K562 (cell line): ENCODE measurements at regions not wholly inside any gene's neighbourhood (a gene's known extent, or its start where the extent isn't known, plus 50 kb on each side); places are given as distances from the start of the nearest gene placed in this dataset.
A peak's percentile ranks its signal among the peaks of the same experiment; 100 is the strongest.

Source experiments
- ARID1B ChIP-seq: fragments of 450-650 bp; IDR thresholded peaks from 2 replicates; pipeline ENCODE4 v1.6.1; 2016; ENCODE audit warnings: antibody characterized with exemption, mild to moderate bottlenecking, inconsistent platforms
- ARID3A ChIP-seq: IDR thresholded peaks from 2 replicates; pipeline ENCODE4 v1.6.1; 2012; ENCODE audit warnings: low read depth, low read length, improper control_type of control experiment, borderline replicate concordance
- CC2D1A ChIP-seq: fragments of 450-650 bp; IDR thresholded peaks from 2 replicates; pipeline ENCODE4 v1.6.1; 2017; ENCODE audit warnings: mild to moderate bottlenecking
- EGR1 ChIP-seq: fragments of 450-650 bp; conservative IDR thresholded peaks from 2 replicates; pipeline ENCODE4 v1.6.1; 2017; ENCODE audit warnings: mild to moderate bottlenecking
- EP300 ChIP-seq: IDR thresholded peaks from 2 replicates; pipeline ENCODE4 v1.6.1; 2012; ENCODE audit warnings: low read length, improper control_type of control experiment
- EP400 ChIP-seq: fragments of 450-650 bp; IDR thresholded peaks from 2 replicates; pipeline ENCODE4 v1.6.1; 2017; ENCODE audit warnings: antibody characterized with exemption, mild to moderate bottlenecking, moderate library complexity
- FOS ChIP-seq: IDR thresholded peaks from 3 replicates; pipeline ENCODE4 v1.6.1; 2011; ENCODE audit not compliant: insufficient read length; ENCODE audit errors: extremely low read depth
- FOXK1 ChIP-seq: sonication (generic); formaldehyde crosslinking; IDR thresholded peaks from 2 replicates; pipeline ENCODE4 v1.8.0; 2022; ENCODE audit warnings: missing genetic modification reagents, mild to moderate bottlenecking, borderline replicate concordance
- FOXM1 ChIP-seq, 2 experiments: fragments of 450-650 bp in 1 of 2; sonication (generic) in 1 of 2; formaldehyde crosslinking in 1 of 2; IDR thresholded peaks; 2 replicates each; pipeline versions ENCODE4 v1.6.1 to v1.9.0; 2017 to 2022; ENCODE audit warnings: low read depth in 2 of 2, mild to moderate bottlenecking in 2 of 2, missing genetic modification reagents in 1 of 2, moderate library complexity in 1 of 2
- HDAC2 ChIP-seq: fragments of 450-650 bp; IDR thresholded peaks from 2 replicates; pipeline ENCODE4 v1.6.1; 2016; ENCODE audit warnings: mild to moderate bottlenecking
- HNRNPL ChIP-seq: fragments of 200-400 bp; formaldehyde crosslinking; IDR thresholded peaks from 2 replicates; pipeline ENCODE4 v1.6.1; 2017; ENCODE audit warnings: low read depth, mild to moderate bottlenecking, low read length
- KAT8 ChIP-seq: fragments of 450-650 bp; IDR thresholded peaks from 2 replicates; pipeline ENCODE4 v1.6.1; 2016; ENCODE audit warnings: low read depth, mild to moderate bottlenecking
- MAFF ChIP-seq: IDR thresholded peaks from 2 replicates; pipeline ENCODE4 v1.6.1; 2012; ENCODE audit warnings: low read length, improper control_type of control experiment
- MXI1 ChIP-seq: IDR thresholded peaks from 2 replicates; pipeline ENCODE4 v1.6.1; 2011; ENCODE audit warnings: low read depth, mild to moderate bottlenecking, improper control_type of control experiment, low read length
- NCOR1 ChIP-seq: fragments of 450-650 bp; IDR thresholded peaks from 2 replicates; pipeline ENCODE4 v1.6.1; 2016; ENCODE audit warnings: mild to moderate bottlenecking, moderate library complexity
- NEUROD1 ChIP-seq: fragments of 150-350 bp; IDR thresholded peaks from 2 replicates; pipeline ENCODE4 v1.6.1; 2014; ENCODE audit warnings: borderline replicate concordance, low read length, low read depth; ENCODE audit not compliant: partially characterized antibody
- NRF1 ChIP-seq, 2 experiments: fragments of 450-650 bp; IDR thresholded peaks in 1 of 2; conservative IDR thresholded peaks in 1 of 2; 2 replicates each; pipeline ENCODE4 v1.6.1; 2014; ENCODE audit warnings: mild to moderate bottlenecking in 2 of 2
- STAT5B ChIP-seq: fragments of 250-450 bp; sonication (Bioruptor Pico); IDR thresholded peaks from 2 replicates; pipeline ENCODE4 v1.8.0; 2021; ENCODE audit warnings: mild to moderate bottlenecking, inconsistent platforms
- TAL1 ChIP-seq: fragments of 450-650 bp; IDR thresholded peaks from 2 replicates; pipeline ENCODE4 v1.6.1; 2016; ENCODE audit warnings: mild to moderate bottlenecking
- TCF15 ChIP-seq: fragments of 250-450 bp; sonication (Bioruptor Pico); IDR thresholded peaks from 2 replicates; pipeline ENCODE4 v1.8.0; 2022; ENCODE audit warnings: moderate library complexity, mild to moderate bottlenecking, inconsistent platforms
- ZBTB2 ChIP-seq: fragments of 450-650 bp; IDR thresholded peaks from 2 replicates; pipeline ENCODE4 v1.6.1; 2016; ENCODE audit warnings: antibody characterized with exemption
- ZNF23 ChIP-seq: fragments of 250-450 bp; sonication (Bioruptor Pico); IDR thresholded peaks from 2 replicates; pipeline ENCODE4 v1.4.0; 2020; ENCODE audit warnings: mild to moderate bottlenecking
- ZNF408 ChIP-seq: fragments of 250-450 bp; sonication (Bioruptor Pico); IDR thresholded peaks from 2 replicates; pipeline ENCODE4 v1.4.0; 2020; ENCODE audit warnings: low read depth, mild to moderate bottlenecking, moderate library complexity
- TF ChIP-seq, protein P1 (sequence below): fragments of 250-450 bp; sonication (Bioruptor Pico); IDR thresholded peaks from 2 replicates; pipeline ENCODE4 v1.5.0; 2021; ENCODE audit warnings: mild to moderate bottlenecking, moderate library complexity

GRCh38 chr4:79632114-79632513, 224.1 kb upstream of the GK2 start (continued):
- no peak for TF ChIP-seq NEUROD1
- TF ChIP-seq ARID1B: peak; percentile 94
- no peak for TF ChIP-seq ZNF23
- peak; percentile 88 for TF ChIP-seq TAL1
- 0 out of 4 replicates have a peak, but pooled peaks of 1 of the 2 experiments have one; percentile 37 for TF ChIP-seq NRF1 (conservative IDR thresholded peaks at IDR 0.05 in 1 of 2, IDR thresholded peaks at IDR 0.05 in 1 of 2)
- no peak for TF ChIP-seq ZNF408
- no peak for TF ChIP-seq FOS
- TF ChIP-seq STAT5B (CRISPR knock-in tag): no peak
- peak; percentile 40; the same call in 1 of the 2 replicates for TF ChIP-seq EP400
- peak; percentile 88 for TF ChIP-seq NCOR1
- TF ChIP-seq FOXK1: no peak
- peak; percentile 54; the same call in 1 of the 2 replicates for TF ChIP-seq CC2D1A
- no peak for TF ChIP-seq HNRNPL
- TF ChIP-seq TCF15: no peak
- TF ChIP-seq MAFF: no peak; the same call in 1 of the 2 replicates
- no peak for TF ChIP-seq KAT8
- 0 out of 2 replicates have a peak, but pooled peaks have one; percentile 34 for TF ChIP-seq ZBTB2
- TF ChIP-seq EP300: peak; percentile 69
- TF ChIP-seq MXI1: no peak
- TF ChIP-seq EGR1: no peak; the same call in 1 of the 2 replicates
- TF ChIP-seq HDAC2: peak; percentile 38; the same call in 1 of the 2 replicates
- peak; percentile 62 for TF ChIP-seq FOXM1 (IDR thresholded peaks at IDR 0.05; ENCODE audit: low read depth)
- TF ChIP-seq FOXM1 (CRISPR knock-in tag; IDR thresholded peaks at IDR 0.05; ENCODE audit: low read depth): no peak
- TF ChIP-seq, protein P1, sequence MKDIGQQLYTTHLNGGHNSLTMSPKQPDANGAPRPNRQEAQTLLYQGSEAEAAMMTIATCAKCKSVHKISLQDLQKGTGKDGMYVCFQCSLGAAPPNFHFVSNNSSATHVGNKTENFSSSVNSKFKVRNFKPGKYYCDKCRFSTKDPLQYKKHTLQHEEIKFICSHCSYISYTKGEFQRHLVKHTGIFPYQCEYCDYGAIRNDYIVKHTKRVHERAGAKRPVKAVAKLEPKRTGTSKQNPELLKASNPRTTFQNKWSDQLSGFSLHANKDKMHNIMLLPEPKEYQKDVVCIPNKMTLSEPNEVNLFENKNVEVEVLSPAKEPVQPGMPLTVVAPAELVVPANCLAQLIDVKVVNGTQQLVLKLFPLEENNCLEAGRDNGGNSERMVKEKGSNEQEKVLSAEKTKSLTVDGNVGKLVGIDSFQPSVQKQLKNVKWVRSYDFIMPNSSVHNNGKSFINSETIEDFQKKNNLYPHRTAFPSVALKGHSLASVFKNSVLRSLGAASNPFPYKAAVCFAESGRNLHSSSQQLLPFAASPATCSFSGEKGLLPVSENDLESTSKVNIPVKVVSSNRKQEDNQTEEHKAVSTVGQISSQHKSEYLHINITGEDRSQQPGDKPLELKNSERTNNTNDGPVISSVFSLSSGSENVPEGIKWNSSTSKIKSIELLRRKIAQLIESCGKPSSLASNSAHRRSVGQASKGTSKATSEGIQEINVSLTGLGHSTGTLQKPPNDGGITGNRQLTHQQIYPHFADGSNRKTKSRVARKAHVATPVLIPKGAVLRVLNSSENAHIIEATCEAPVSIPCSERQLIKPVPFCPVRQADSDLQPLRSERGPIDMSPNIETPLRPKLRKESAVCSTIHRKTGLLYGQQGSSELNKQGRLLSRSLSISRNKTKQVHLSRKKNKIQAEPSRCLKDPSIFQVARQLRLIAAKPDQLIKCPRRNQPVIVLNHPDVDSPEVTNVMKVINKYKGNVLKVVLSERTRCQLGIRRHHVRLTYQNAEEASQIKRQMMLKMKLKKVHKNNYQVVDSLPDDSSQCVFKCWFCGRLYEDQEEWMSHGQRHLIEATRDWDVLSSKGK (CRISPR knock-in tag): no peak
- TF ChIP-seq ARID3A: peak; percentile 61; the same call in 1 of the 2 replicates
